Frontal cortex (tissue), 3 donors: ENCODE measurements at regions not wholly inside any gene's neighbourhood (a gene's known extent, or its start where the extent isn't known, plus 50 kb on each side); places are given as distances from the start of the nearest gene placed in this dataset.
A peak's percentile ranks its signal among the peaks of the same experiment; 100 is the strongest.
"Not testable (repeated sequence)": the region's sequence is repeated elsewhere in the genome, so short reads cannot be mapped to it uniquely, and the experiment has no call there.

ENCODE experiments used
- DNase-seq, 2 donors: peaks; one replicate each; pipeline ENCODE4 v3.0.0; 2012; ENCODE audit warnings: low spot score in 2 of 2
- FAIRE-seq: peaks from 2 replicates; lab custom pipeline; 2012; peaks lifted over from hg19 to GRCh38; lab: Jason Lieb, UNC
- donor health status: control.
- donor health status: control.
- donor health status: control.

DNA sequence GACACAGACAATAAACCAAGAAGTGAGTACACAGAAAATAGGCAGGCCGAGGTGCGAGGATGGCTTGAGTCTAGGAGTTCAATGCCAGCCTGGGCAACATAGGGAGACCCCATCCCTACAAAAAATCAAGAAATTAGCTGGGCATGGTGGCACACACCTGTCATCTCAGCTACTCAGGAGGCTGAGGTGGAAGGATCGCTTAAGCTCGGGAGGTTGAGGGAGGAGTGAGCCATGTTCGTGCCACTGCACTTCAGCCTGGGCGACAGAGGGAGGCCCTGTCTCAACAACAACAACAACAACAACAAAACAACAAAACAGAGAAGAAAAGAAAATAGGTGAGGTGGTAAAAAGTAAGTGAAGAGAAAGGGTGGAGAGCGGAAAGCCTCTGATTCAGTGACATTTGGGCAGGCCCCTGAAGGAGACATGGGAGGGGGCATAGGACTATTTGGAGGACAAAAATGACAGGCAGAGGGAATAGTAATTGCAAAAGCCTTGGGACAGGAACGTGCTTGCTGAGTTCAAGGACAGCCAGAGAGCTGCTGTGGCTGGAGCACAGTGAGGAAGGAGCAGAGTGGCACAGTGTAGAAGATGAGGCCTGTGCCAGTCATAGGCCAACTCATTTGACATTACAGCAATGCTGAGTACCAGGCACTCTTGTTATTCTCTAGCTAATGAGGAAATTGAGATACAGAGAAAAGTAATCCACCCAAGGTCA, 160.6 kb downstream of the VEGFA start:
- FAIRE-seq (no peak), DNase-seq (no peak)

DNA sequence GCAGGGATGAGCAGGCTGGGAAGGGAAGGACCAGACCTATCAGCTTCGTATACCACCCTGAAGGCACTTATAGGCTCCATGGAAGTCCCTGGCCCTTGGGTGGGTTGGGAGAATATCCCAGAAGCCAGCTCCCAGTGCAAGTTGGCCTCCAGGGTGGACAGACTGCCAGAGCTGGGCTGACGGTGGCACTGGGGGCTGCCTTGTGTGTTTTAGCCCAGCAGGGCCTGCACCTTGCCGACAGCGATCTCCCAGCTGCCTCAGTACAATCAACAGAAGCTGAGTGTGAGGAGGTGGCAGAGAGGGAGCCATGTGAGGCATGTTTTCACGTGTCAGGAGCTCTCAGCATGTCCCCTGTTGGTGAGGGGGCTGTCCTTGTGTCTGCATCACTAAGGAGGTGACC, 159.5 kb downstream of the VEGFA start:
- FAIRE-seq, result no peak
- no peak for DNase-seq

DNA sequence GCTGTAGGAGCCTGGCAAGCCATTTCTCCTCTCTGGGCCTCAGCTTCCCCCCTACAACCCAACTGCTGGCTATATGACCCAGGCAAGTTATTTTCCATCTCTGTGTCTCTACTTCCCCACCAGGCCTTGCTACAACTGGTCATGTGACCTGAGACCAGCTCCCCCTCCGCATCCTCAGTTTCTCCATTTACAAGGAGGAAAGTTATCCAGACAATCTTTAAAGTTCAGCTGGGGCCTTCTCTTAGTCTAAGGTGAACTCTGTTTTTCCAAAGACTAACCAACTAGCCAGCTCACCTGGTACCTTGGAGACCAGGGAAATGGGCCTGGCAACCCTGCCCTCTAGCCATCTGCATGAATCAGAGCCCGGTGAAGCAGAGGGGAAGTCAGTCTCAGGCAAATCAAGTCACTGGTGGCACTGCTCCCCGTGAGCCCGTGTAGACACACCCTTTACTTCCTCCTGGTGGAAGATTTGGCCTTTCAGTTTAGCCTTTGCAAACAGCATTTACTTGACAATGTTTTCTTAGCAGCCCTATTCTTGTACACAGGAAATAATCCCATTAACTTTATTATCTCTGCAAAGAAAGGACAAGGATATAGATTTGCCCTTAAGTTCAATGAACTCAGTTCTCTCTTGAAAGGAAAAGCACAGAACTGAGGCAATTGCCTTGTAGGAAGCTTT, 157.7 kb downstream of the VEGFA start:
- no peak for DNase-seq
- no peak for FAIRE-seq

- DNase-seq (peak in 1 of 2 donors; percentile 37), FAIRE-seq (no peak)
Measured at GRCh38 chr6:43926634-43927531, 156.9 kb downstream of the VEGFA start.

DNA sequence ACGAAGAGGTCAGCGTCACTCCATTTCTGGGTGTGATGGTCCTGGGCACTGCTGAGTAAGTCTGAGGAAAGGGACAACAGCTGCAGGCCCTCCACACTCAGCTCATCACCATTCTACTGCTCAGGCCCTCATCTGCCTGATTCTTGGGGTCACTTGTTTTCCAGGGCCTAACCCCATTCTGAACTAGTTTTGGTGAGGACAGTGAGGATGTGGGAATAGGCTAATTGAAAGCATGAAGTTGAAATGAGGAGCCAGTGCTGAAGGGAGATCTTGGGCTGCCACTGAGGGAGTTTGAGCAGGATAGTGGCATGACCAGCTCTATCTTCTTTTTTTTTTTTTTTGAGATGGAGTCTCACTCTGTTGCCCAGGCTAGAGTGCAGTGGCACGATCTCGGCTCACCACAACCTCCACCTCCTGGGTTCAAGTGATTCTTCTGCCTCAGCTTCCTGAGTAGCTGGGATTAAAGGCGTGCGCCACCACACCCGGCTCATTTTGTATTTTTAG, 155.7 kb downstream of the VEGFA start:
- FAIRE-seq, result not testable (repeated sequence)

DNA sequence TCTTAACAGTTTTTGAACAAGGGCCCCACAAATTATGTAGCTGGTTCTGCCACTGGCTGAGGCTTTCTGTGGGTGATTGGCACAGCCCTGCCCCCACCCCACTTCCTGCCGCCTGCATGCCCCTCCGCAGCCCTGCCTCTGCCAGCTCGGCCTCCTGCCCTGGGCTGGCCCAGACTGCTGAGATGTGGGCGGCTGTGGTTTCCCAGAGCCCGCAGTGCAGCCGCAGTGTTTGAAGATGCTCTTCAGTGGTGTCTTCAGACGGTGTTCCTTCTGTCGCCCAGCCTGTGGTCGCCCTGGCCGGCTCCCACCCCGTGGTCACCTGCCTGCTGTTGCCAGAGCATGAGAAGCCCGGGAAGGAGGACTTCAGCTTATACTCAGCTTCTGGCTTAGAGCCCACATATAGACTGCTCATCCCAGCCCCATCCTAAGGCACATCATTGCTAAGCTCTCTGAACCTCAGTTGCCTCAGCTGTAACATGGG, 154.3 kb downstream of the VEGFA start:
- no peak for FAIRE-seq
- DNase-seq, result no peak

More for the DNA sequence above, 155.7 kb downstream of the VEGFA start:
- not testable (repeated sequence) for DNase-seq

- FAIRE-seq, result no peak
- no peak for DNase-seq
Measured at GRCh38 chr6:43923376-43924221, 153.6 kb downstream of the VEGFA start.

DNA sequence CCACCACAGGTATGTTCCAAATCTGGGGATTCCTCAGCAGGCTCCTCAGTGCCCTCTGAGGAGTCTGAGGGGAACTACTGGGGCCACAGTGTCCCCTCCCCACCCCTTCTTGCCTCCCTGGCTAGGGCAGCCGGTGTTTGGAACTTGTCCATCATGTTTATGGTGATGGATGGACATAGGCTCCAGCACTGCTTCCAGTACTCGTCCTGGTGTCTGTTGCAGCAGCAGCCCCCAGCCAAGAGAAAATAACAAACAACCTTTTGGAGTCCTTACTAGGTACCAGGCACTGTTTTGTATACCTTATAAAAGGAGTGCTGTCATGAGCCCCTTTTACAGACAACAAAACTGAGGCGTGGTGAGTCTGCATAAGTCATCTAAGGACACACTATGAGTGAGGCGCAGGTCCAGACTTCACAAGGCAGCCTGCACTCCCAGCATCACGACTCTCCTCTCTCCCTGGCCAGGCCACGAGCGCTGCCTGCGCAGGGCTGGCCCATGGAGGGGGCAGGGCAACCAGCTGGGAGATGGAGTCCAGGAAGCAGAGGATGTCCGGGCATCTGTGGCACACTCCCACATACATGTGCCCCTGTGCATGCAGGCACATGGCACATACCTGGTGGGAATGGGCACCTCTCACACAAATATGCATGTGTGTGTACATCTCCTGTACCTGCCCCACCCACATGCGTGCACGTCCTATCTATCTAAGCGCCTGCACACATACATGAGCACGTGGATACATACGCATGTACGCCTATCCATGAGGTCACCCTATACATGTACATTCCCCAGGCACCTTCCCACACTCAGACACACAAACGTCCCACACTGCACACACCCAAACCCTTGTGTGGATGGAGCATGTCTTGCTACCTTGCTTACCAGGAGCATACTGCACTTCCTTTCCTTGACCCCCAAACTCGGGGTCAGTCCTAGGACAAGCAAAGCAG, 152.7 kb downstream of the VEGFA start:
- no peak for FAIRE-seq

DNA sequence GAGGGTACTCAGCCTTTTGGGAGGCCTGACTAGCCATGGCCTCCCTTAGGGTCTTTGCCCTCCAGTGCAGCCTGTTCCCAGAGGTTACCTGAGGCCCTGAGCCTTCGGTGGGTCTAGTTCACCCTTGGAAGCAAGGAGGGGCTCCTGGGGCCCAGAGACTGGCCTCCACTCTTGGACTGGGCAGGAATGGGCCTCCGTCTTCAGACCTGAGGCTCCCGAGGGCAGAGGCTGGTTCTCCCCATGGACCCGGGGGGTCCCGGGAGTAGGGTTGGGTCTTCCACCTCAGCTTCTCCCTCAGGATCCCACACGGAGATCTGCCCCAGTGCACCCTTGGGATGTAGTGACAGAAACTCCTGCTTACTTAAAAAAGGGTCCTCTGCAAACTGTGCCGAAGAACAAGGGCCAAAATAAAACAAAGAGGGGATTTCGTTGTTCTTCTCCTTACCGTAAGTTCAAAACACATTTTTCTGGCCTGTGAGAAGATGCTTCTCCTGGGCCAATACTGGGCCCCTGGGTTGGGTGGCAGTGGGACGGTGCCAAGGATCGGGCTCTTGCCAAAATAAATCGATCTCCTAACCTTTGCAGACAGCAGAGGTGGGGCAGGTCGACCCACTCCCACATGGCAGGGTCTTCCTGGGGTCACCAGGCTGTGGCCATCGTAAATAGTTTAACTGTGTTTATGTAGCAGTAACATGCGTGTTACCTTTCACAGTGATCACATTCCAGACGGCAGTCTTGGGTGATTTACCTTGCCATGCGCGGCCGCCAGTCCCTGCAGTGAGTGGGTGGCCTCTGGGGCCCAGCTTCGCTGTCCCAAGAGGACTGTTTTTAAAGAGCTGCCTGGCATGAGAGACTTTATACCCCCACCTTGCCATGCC, 151.8 kb downstream of the VEGFA start:
- DNase-seq (no peak), FAIRE-seq (no peak)

More for the DNA sequence above, 152.7 kb downstream of the VEGFA start:
- DNase-seq, result no peak

GRCh38 chr6:43921039-43921438, 151.0 kb downstream of the VEGFA start:
- FAIRE-seq (no peak), DNase-seq (no peak)

- DNase-seq, result no peak
- no peak for FAIRE-seq
Measured at GRCh38 chr6:43919774-43920173, 149.8 kb downstream of the VEGFA start.

DNA sequence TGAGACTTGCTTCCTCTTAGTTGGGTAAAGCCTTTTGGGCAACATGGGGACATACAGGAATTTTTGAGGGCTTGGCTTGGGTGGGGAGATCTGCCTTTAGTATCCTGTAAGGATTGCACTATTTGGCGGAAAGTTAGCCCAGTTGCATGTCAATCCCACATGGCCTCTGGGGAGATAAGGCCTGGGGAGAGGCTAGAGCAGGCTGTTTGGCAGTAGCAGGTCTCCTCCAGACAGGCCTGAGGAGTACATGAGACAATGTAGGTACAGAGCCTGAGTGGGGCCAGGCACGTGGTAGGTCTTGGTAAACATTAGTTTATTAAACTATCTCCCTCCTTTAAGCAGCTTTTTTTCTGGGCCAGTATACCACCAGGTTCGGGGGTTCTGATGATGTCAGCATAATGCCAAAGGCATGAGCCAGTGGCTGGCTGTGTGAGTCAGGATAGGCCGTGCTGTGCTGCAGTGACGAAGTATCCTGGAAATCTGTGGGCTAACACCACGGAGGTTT, 147.9 kb downstream of the VEGFA start:
- no peak for DNase-seq
- FAIRE-seq, result no peak

DNA sequence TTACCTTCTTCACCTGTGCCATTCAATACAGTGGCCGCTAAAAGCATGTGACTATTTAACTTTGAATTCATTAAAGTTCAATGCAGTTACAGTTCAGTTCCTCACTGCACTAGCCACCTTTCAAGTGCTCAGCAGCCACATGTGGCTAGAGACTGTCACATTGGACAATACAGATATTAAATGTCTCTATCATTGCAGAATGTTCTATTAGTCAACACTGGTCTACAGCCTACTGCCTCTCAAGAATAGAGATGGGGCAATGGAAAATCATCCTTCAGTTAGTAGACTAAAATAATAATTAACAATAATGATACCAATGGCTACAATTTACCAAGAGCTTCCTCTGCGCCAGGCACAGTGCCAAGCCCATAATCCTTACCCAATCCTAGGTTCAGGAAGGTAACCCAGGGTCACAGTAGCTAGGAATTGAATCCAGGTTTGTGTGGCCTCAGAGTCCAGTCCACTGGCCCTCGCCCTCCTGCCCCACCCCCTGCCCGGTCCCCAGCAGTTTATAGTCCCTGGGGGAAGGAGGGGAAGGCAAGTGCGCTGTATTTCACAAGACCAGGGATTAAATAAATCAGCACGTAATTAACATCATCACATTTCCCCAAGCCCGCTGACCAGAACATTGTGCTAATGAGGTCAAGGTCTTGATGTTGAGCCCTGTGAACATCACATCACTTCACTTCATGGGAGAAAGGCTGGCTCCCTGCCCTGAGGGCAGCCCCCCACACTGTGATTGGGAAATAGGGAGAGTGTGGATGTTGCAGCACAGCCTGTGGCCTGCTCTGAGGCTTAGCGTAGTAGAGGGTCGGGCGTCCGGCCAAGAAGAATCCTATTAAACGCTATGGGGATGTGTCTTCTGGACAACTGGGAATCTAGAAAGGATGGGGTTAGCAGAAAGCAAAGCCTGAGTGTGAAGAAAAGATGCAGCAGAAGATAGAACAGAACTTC, 147.2 kb downstream of the VEGFA start:
- no peak for DNase-seq
- FAIRE-seq, result no peak

DNA sequence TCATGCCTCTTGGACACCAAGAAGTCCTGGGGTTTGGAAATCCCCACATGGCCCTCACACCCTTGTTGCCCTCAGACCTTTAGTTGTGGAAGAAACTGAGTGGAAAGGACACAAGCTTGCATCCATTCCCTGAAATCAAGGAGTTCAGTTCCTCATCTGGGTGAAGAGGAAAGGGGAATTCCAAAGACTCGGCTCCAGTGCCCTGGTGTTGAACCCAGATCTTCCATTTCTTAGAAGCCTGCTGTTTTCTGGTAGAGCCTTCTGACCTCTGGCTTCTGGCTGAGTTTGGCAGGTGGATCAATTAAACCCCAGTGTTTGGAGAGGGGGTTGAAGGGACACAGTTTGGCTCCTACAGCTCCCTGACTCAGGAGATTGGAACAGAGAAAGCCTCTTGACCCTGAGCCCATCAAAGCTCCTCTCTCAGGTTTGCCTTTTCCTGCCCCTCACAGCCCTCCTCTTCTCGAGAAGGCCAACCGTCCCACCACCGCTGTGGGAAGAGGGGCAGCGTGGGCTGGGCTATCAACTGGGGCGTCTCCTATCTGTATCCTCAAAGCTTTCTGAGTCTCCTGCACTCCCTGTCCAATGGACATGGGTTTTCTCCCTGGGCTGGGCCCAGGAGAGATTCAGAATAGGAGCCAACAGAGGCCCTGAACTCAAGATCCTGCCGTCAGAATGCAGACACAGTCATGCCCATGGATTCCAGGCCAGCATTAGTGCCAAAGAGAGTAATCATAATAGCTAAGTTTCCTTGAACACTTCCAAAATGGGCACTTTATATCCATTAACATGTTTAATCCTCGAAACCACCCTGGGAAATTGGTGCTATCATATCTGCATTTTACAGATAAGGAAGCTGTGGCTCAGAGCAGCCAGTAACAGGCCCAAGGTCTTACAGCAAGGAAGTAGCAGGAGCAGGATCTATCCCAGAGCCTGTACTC, 146.2 kb downstream of the VEGFA start:
- DNase-seq, result no peak
- no peak for FAIRE-seq
